B cell (primary cell): ENCODE measurements at regions not wholly inside any gene's neighbourhood (a gene's known extent, or its start where the extent isn't known, plus 50 kb on each side); places are given as distances from the start of the nearest gene placed in this dataset.

Source experiments
- ATAC-seq: fragments of 200-7000 bp; cut with Tn5 transposase; one replicate; pipeline ENCODE4 v1.10.0; 2021; ENCODE audit warnings: low read depth, mild to moderate bottlenecking, moderate number of reproducible peaks, moderate library complexity
- CTCF ChIA-PET: fragments of 350-600 bp; sonication (Branson Sonifier 250); formaldehyde crosslinking; loops from one replicate; lab custom pipeline; 2021; ENCODE audit warnings: antibody characterized with exemption, inconsistent platforms; lab: Charles Lee
- POLR2A ChIA-PET: fragments of 350-600 bp; sonication (Branson Sonifier 250); formaldehyde crosslinking; loops from one replicate; lab custom pipeline; 2021; ENCODE audit warnings: antibody characterized with exemption; lab: Charles Lee
- DNase-seq: peaks from one replicate; pipeline ENCODE4 v3.0.0; 2013
- H2AFZ ChIP-seq: 2 replicates; pipeline ENCODE4 v1.6.1; 2012; ENCODE audit warnings: mild to moderate bottlenecking, low read depth, low read length; ENCODE audit not compliant: insufficient read depth, poor library complexity, severe bottlenecking
- H3K27ac ChIP-seq, 2 donors: 1 replicate in 1 of 2; 2 replicates in 1 of 2; pipeline ENCODE4 v1.5.1; 2012 to 2013; ENCODE audit warnings: low read length in 2 of 2, mild to moderate bottlenecking in 2 of 2, moderate library complexity in 1 of 2
- H3K27me3 ChIP-seq, 4 experiments: fragments of 200-600 bp in 1 of 4; sonication (generic) in 1 of 4; replicated peaks in 1 of 4; 1 replicate in 2 of 4; 2 replicates in 2 of 4; pipeline versions ENCODE4 v1.6.1 to v1.7.0; 2013 to 2016; ENCODE audit warnings: low read length in 3 of 4, mild to moderate bottlenecking in 2 of 4, mixed read lengths in 1 of 4, moderate library complexity in 1 of 4; ENCODE audit not compliant: insufficient read depth in 4 of 4, control insufficient read depth in 3 of 4; ENCODE audit errors: control extremely low read depth in 1 of 4
- H3K36me3 ChIP-seq, 2 experiments: replicated peaks in 1 of 2; 1 replicate in 1 of 2; 2 replicates in 1 of 2; pipeline versions ENCODE4 v1.6.1 to v1.7.1; 2013; ENCODE audit warnings: low read length in 1 of 2; ENCODE audit not compliant: insufficient read depth in 2 of 2, control insufficient read depth in 1 of 2; ENCODE audit errors: control extremely low read depth in 1 of 2, extremely low read depth in 1 of 2
- H3K4me1 ChIP-seq, 2 donors: fragments of 200-600 bp in 1 of 2; sonication (generic) in 1 of 2; 1 replicate in 1 of 2; 2 replicates in 1 of 2; pipeline versions ENCODE4 v1.5.1 to v1.6.1; 2013 to 2017; ENCODE audit warnings: low read length in 2 of 2; ENCODE audit not compliant: control insufficient read depth in 2 of 2, insufficient read depth in 2 of 2
- H3K4me2 ChIP-seq: replicated peaks from 2 replicates; pipeline ENCODE3; 2012; ENCODE audit warnings: mild to moderate bottlenecking, low read depth, low read length; ENCODE audit not compliant: poor library complexity, severe bottlenecking
- H3K4me3 ChIP-seq, 5 experiments: fragments of 200-600 bp in 1 of 5; sonication (generic) in 1 of 5; 1 replicate in 3 of 5; 2 replicates in 2 of 5; pipeline versions ENCODE4 v1.5.1 to v1.7.0; 2011 to 2016; ENCODE audit warnings: low read length in 4 of 5, mild to moderate bottlenecking in 4 of 5, low read depth in 2 of 5, control low read depth in 1 of 5, moderate library complexity in 1 of 5; ENCODE audit not compliant: insufficient read depth in 1 of 5; ENCODE audit errors: control extremely low read depth in 1 of 5, extremely low read depth in 1 of 5
- H3K79me2 ChIP-seq: fragments of 200-600 bp; sonication (generic); one replicate; pipeline ENCODE4 v1.6.0; 2016; ENCODE audit warnings: low read length; ENCODE audit not compliant: control insufficient read depth, insufficient read depth
- H3K9ac ChIP-seq: fragments of 200-600 bp; sonication (generic); 2 replicates; pipeline ENCODE4 v1.6.1; 2017; ENCODE audit warnings: mild to moderate bottlenecking, low read length, moderate library complexity
- H3K9me3 ChIP-seq, 3 donors: one replicate each; pipeline versions ENCODE4 v1.6.1 to v1.7.1; 2013; ENCODE audit warnings: low read length in 2 of 3; ENCODE audit not compliant: control insufficient read depth in 2 of 3, insufficient read depth in 1 of 3; ENCODE audit errors: control extremely low read depth in 1 of 3
- H4K20me1 ChIP-seq: 2 replicates; pipeline ENCODE4 v1.6.0; 2012; ENCODE audit warnings: mild to moderate bottlenecking, low read length; ENCODE audit not compliant: insufficient read depth, control insufficient read depth, poor library complexity, severe bottlenecking
- H3K27ac Mint-ChIP-seq: one replicate; pipeline ENCODE4 v1.8.0; 2021; ENCODE audit warnings: mixed read lengths
- H3K27me3 Mint-ChIP-seq: one replicate; pipeline ENCODE4 v1.8.0; 2021; ENCODE audit warnings: mixed read lengths
- H3K4me1 Mint-ChIP-seq: one replicate; pipeline ENCODE4 v1.8.0; 2021; ENCODE audit warnings: mixed read lengths
- H3K4me3 Mint-ChIP-seq: one replicate; pipeline ENCODE4 v1.8.0; 2021; ENCODE audit warnings: mixed read lengths
- H3K9me3 Mint-ChIP-seq: one replicate; pipeline ENCODE4 v1.8.0; 2022; ENCODE audit warnings: mixed read lengths; ENCODE audit not compliant: insufficient read depth
- CTCF ChIP-seq: fragments of 200-600 bp; IDR thresholded peaks from one replicate; pipeline ENCODE4 v1.8.0; 2022; ENCODE audit warnings: antibody characterized with exemption, mild to moderate bottlenecking
- EZH2 ChIP-seq: IDR thresholded peaks from 2 replicates; pipeline ENCODE4 v1.6.1; 2012; ENCODE audit warnings: borderline replicate concordance, low read depth, mild to moderate bottlenecking, moderate library complexity, low read length; ENCODE audit not compliant: insufficient read depth, poor library complexity, severe bottlenecking
- WGBS: methylation state at CpG from one replicate; pipeline ENCODE4 v1.1.5; 2013; ENCODE audit warnings: missing lambda C conversion rate; ENCODE audit not compliant: insufficient coverage; 5-methylcytosine and 5-hydroxymethylcytosine counted together
- intact Hi-C: fragments of 100-400 bp; cut with micrococcal nuclease; formaldehyde crosslinking; loops from one replicate; pipeline ENCODE4 v1.10.0; 2022

GRCh38 chr18:34956663-34957062 is 84.5 kb upstream of the MAPRE2 start:
- CTCF ChIA-PET = no interaction called here
- Histone ChIP-seq H3K9ac (no peak overlapping the region), H2AFZ (no peak overlapping the region), H3K4me1 (no peaks in the 10 kb centered on the region), H3K27me3 (peaks cover 0 to 7% (median 3%) of the 10 kb centered on the region in 4 experiments), H4K20me1 (no peaks in the 10 kb centered on the region), H3K79me2 (no peaks in the 10 kb centered on the region), H3K4me2 (no peak overlapping the region), H3K27ac (no peak overlapping the region), H3K9me3 (peaks cover 0 to 4% (median 0%) of the 10 kb centered on the region in 3 donors), H3K4me3 (no peak overlapping the region), H3K36me3 (no peaks in the 10 kb centered on the region)
- POLR2A ChIA-PET = no interaction called here
- no peak for DNase-seq
- H3K27me3 Mint-ChIP-seq = peaks cover 50% of the 10 kb centered on the region
- H3K27ac Mint-ChIP-seq = no peak overlapping the region
- no peaks in the 10 kb centered on the region for H3K9me3 Mint-ChIP-seq
- no peak overlapping the region for H3K4me3 Mint-ChIP-seq
- TF ChIP-seq CTCF = no peak
- TF ChIP-seq EZH2 = no peak
- H3K4me1 Mint-ChIP-seq = no peaks in the 10 kb centered on the region
- ATAC-seq = no peak
- intact Hi-C loops = no loop called here

- no peak overlapping the region for H3K27ac Mint-ChIP-seq
- peaks cover 53% of the 10 kb centered on the region for H3K27me3 Mint-ChIP-seq
- peaks cover 0 to 4% (median 0%) of the 10 kb centered on the region in 3 donors for H3K9me3 ChIP-seq
- H3K4me1 ChIP-seq = no peaks in the 10 kb centered on the region
- H3K4me3 ChIP-seq = no peak overlapping the region
- no peaks in the 10 kb centered on the region for H3K36me3 ChIP-seq
- no peak overlapping the region for H3K9ac ChIP-seq
- peaks cover 0 to 7% (median 2%) of the 10 kb centered on the region in 4 experiments for H3K27me3 ChIP-seq
- no peak overlapping the region for H2AFZ ChIP-seq
- no peak overlapping the region for H3K4me2 ChIP-seq
- POLR2A ChIA-PET = no interaction called here
- intact Hi-C loops = no loop called here
- no peak for TF ChIP-seq EZH2
- no peak for TF ChIP-seq CTCF
- 100% methylated on average over 1 of the region's 3 CpGs for WGBS
- no peak overlapping the region for H3K27ac ChIP-seq
- H4K20me1 ChIP-seq = no peaks in the 10 kb centered on the region
- no peaks in the 10 kb centered on the region for H3K79me2 ChIP-seq
- H3K4me3 Mint-ChIP-seq = no peak overlapping the region
- DNase-seq (no peak), ATAC-seq (no peak)
- CTCF ChIA-PET = no interaction called here
- no peaks in the 10 kb centered on the region for H3K9me3 Mint-ChIP-seq
- H3K4me1 Mint-ChIP-seq = no peaks in the 10 kb centered on the region
These were observed 83.9 kb upstream of the MAPRE2 start for GRCh38 chr18:34957119-34957863.
